ENCODE measurements at regions not wholly inside any gene's neighbourhood (a gene's known extent, or its start where the extent isn't known, plus 50 kb on each side); places are given as distances from the start of the nearest gene placed in this dataset.

DNA sequence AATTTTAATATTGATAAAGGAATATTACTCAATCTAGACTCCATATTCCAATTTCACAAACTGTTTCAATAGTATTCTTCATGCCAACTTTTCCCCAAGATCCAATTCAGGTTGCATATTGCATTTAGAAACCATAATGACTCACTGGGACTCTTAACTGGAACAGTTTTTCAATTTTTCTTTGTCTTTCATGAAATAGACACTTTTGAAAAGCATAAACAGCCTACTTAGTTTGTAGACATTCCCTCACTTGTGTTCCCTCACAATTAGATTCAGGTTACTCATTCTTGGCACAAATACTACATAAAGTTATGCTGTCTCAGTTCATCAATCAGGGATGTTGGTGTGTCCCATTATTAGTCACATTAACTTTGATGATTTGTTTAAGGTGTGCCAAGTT lies 1768.4 kb upstream of the PIK3C3 start:
- H3K4me3 ChIP-seq (replicated peaks; ENCODE audit: low read depth, low read length) = no peak overlapping the region
- TF ChIP-seq, protein P1, sequence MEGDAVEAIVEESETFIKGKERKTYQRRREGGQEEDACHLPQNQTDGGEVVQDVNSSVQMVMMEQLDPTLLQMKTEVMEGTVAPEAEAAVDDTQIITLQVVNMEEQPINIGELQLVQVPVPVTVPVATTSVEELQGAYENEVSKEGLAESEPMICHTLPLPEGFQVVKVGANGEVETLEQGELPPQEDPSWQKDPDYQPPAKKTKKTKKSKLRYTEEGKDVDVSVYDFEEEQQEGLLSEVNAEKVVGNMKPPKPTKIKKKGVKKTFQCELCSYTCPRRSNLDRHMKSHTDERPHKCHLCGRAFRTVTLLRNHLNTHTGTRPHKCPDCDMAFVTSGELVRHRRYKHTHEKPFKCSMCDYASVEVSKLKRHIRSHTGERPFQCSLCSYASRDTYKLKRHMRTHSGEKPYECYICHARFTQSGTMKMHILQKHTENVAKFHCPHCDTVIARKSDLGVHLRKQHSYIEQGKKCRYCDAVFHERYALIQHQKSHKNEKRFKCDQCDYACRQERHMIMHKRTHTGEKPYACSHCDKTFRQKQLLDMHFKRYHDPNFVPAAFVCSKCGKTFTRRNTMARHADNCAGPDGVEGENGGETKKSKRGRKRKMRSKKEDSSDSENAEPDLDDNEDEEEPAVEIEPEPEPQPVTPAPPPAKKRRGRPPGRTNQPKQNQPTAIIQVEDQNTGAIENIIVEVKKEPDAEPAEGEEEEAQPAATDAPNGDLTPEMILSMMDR (IDR thresholded peaks at IDR 0.05; ENCODE audit: insufficient read depth, low read length, poor library complexity, severe bottlenecking) = no peak

DNA sequence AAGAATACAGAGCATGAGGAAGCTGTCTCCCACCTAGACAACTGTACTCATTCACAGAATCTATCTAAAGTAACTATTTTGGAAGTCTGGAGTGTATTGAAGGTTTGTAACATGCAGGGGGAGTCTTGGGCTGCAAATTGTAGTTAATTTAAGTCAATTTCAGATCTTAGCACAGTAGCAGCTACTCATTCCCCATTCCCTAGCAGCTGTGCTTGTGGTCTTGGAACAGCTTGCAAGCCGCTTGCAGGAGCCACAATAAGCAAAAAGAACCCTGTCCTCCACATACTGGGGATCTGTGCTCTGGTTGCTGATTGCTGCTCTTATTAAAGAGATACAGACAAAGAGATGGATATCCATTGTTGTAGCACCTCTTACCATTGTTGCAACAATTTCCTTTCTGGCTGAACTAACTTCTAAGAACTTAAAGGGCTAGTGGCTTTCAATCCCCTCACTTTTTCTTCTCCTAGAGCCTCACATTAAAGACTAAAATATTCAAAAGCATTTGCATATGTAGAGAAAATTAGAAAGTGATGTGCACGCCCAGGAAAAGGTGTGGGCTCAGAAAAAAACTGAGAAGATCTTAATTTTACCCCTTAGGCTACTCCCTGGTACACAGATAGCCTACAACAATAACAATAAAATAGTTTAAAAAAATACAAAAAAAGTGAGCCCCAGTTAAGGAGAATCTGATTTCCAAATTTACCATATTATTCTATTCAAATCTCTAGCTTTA lies 1775.1 kb upstream of the PIK3C3 start:
- TF ChIP-seq, protein P1 (IDR thresholded peaks at IDR 0.05; ENCODE audit: insufficient read depth, low read length, poor library complexity, severe bottlenecking) = no peak
- Histone ChIP-seq H3K36me3 (ENCODE audit: control insufficient read depth, insufficient read depth, low read length) (no peaks in the 10 kb centered on the region), H3K4me3 (replicated peaks; ENCODE audit: low read depth, low read length) (no peak overlapping the region), H3K27me3 (replicated peaks; ENCODE audit: control insufficient read depth, insufficient read depth, low read length) (no peaks in the 10 kb centered on the region)
- DNase-seq (ENCODE audit: extremely low read depth, insufficient read length) = no peak

More for the DNA sequence above, 1768.4 kb upstream of the PIK3C3 start:
- no peak for DNase-seq (ENCODE audit: extremely low read depth, insufficient read length)
- no peaks in the 10 kb centered on the region for H3K36me3 ChIP-seq (ENCODE audit: control insufficient read depth, insufficient read depth, low read length)
- H3K27me3 ChIP-seq (replicated peaks; ENCODE audit: control insufficient read depth, insufficient read depth, low read length) = no peaks in the 10 kb centered on the region

DNA sequence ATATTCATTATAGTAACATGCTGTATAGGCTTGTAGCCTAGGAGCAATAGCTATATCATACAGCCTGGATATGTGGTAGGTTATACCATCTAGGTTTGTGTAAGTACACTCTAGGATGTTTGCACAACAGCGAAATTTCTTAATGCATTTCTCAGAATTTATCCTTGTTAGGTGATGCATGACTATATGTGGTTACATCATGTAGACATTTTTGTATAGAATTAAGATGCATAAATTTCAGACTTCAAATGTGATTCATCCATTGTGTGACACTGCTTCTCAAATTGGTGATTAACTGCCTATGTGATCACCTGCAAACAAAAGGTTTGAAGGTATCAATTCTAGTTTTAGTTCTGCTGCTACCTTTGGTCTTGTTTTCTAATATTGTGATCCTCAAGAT lies 1787.0 kb upstream of the PIK3C3 start:
- DNase-seq (ENCODE audit: extremely low read depth, insufficient read length) = no peak
- H3K36me3 ChIP-seq (ENCODE audit: control insufficient read depth, insufficient read depth, low read length) = no peaks in the 10 kb centered on the region
- TF ChIP-seq, protein P1 (IDR thresholded peaks at IDR 0.05; ENCODE audit: insufficient read depth, low read length, poor library complexity, severe bottlenecking) = no peak
- H3K4me3 ChIP-seq (replicated peaks; ENCODE audit: low read depth, low read length) = no peak overlapping the region
- no peaks in the 10 kb centered on the region for H3K27me3 ChIP-seq (replicated peaks; ENCODE audit: control insufficient read depth, insufficient read depth, low read length)

DNA sequence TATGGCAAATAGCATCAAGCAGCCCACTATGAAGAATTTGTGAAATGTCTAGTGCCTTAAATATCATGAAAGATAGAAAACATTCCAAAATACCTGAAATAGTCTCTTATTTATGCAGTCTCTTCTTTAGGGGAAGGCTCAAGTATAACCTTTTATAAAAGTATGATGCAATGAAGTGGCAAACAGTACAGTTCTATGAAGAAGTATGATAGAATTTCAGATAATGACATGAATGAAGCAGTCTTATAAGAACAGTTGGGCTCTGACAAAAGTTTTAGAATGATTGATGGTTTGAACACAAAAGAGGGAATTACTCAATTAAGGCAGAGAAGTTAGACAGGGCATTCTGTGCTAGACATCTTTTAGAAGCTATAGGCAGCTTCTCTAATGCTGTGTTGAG lies 1791.8 kb upstream of the PIK3C3 start:
- TF ChIP-seq, protein P1 (IDR thresholded peaks at IDR 0.05; ENCODE audit: insufficient read depth, low read length, poor library complexity, severe bottlenecking) = no peak
- H3K36me3 ChIP-seq (ENCODE audit: control insufficient read depth, insufficient read depth, low read length) = no peaks in the 10 kb centered on the region
- DNase-seq (ENCODE audit: extremely low read depth, insufficient read length) = no peak
- no peak overlapping the region for H3K4me3 ChIP-seq (replicated peaks; ENCODE audit: low read depth, low read length)
- H3K27me3 ChIP-seq (replicated peaks; ENCODE audit: control insufficient read depth, insufficient read depth, low read length) = no peaks in the 10 kb centered on the region

DNA sequence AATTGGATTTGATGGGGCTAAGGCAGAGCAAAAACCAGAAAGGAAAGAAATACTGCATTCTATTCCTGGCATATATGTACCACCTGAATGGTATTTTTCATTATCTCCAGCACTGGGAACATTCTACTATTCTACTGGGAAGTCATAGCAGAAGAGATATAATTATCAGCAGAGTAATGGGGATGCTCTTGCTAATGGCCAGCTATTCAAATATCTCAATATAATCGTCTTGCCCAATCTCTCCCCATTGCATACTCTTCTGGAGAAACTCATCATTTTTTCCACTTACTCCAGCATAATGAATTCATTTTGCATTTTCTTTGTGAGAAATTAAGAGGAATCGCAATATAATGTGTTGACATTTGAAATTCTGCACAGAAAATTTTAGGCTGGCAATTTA lies 1794.7 kb upstream of the PIK3C3 start:
- DNase-seq (ENCODE audit: extremely low read depth, insufficient read length) = no peak
- Histone ChIP-seq H3K27me3 (replicated peaks; ENCODE audit: control insufficient read depth, insufficient read depth, low read length) (no peaks in the 10 kb centered on the region), H3K36me3 (ENCODE audit: control insufficient read depth, insufficient read depth, low read length) (no peaks in the 10 kb centered on the region), H3K4me3 (replicated peaks; ENCODE audit: low read depth, low read length) (no peak overlapping the region)
- TF ChIP-seq, protein P1 (IDR thresholded peaks at IDR 0.05; ENCODE audit: insufficient read depth, low read length, poor library complexity, severe bottlenecking) = no peak

All from GM06990 (cell line).